ENCODE measurements at regions not wholly inside any gene's neighbourhood (a gene's known extent, or its start where the extent isn't known, plus 50 kb on each side); places are given as distances from the start of the nearest gene placed in this dataset.

DNA sequence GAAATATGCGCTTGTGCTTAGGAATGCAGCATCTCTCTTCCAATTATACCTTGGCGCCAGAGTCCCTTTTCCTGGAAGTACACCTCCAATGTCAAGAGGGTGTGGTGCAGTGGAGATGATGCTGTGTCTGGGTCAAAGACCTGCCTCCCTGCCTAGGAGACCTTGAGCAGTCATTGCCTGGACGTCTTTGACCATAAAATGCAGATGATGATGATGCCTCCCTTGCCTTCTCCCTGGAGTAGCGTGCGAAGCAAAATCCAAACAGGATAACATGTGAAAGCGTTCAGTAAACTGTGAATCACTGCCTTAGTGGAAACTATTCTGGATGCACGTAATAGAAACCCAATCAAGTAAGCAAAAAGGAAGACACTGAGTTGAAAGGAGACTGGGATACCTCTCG is 97.4 kb upstream of the ARMC2 start:
- TF ChIP-seq CREB1 (IDR thresholded peaks at IDR 0.05; ENCODE audit: low read depth) (no peak), TEAD4 (IDR thresholded peaks at IDR 0.05) (no peak)

DNA sequence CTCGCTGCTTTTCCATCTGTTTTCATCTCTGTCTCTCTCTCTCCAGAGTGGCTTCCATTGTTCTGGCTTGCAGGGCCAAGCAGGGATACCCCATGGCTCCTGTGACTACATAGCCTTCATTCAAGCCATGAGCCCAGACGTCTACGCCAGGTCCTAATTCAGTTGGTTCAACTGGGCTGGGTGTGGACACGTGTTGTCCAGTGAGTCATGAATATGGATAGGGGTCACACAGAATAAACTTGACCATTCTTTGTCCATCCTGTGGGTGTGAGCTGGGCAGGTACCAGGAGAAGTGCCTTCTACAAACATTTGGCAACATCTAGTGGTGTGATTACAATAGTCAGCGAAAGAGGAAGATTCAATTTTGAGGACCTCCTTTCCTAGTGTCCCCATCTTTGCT is 96.9 kb upstream of the ARMC2 start:
- no peak for TF ChIP-seq CEBPB (IDR thresholded peaks at IDR 0.05)
- TF ChIP-seq, protein P1, sequence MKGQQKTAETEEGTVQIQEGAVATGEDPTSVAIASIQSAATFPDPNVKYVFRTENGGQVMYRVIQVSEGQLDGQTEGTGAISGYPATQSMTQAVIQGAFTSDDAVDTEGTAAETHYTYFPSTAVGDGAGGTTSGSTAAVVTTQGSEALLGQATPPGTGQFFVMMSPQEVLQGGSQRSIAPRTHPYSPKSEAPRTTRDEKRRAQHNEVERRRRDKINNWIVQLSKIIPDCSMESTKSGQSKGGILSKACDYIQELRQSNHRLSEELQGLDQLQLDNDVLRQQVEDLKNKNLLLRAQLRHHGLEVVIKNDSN (IDR thresholded peaks at IDR 0.05): no peak
- no peak for TF ChIP-seq YY1 (IDR thresholded peaks at IDR 0.05; ENCODE audit: low read depth)
- TF ChIP-seq TCF12 (IDR thresholded peaks at IDR 0.05; ENCODE audit: low read depth): no peak
- TF ChIP-seq ZBTB7A (IDR thresholded peaks at IDR 0.05; ENCODE audit: low read depth): no peak
- TF ChIP-seq TEAD4 (IDR thresholded peaks at IDR 0.05): no peak

DNA sequence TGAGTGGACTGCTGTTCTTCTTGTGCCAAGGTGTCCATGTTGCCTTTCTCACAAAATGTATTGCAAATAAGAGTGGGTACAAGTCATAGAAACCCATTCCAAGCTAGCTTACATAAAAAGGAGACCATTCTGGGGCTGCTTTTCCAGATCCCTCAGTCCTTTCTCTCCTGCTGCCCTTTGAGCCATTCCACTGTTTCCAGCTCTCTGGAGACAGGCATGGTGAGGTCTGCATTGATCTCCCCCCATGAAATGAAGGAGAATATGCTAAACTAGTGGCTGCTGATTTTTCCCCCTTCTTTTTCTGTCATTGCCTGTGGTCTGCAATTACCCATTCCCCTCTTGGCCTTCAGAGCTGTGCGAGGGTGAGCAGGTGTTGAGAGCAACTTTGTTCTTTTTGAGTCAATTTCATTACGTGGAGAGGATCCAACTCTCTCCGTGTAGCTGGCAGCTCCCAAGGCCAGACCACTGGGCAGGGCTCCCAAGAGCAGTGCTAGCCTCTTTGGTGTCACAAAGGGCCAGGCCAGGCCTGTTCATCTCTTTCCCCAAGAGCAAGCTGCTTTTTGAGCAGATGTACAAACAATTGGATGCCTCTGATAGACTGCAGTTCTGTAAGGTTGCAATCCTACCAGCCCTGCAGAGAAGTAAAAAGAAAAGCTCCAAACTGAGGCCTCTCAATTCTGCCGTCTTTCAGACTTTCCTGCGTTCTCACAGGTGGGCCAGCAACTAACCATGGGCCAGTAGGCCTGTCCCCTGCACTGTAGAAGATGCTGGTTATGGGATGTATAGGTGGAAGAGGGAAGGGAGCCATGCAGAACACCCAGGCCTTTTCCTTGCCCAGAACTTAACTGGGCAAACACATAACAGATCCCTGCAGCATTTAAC is 96.1 kb upstream of the ARMC2 start:
- no peak for TF ChIP-seq RAD21 (IDR thresholded peaks at IDR 0.05; ENCODE audit: low read depth)
- TF ChIP-seq, protein P2, sequence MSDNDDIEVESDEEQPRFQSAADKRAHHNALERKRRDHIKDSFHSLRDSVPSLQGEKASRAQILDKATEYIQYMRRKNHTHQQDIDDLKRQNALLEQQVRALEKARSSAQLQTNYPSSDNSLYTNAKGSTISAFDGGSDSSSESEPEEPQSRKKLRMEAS (IDR thresholded peaks at IDR 0.05): no peak
- no peak for TF ChIP-seq EGR1 (IDR thresholded peaks at IDR 0.05)
- no peak for TF ChIP-seq FOXM1 (IDR thresholded peaks at IDR 0.05; ENCODE audit: borderline replicate concordance, low read depth)
- TF ChIP-seq CREB1 (IDR thresholded peaks at IDR 0.05; ENCODE audit: low read depth): no peak
- TF ChIP-seq TCF12 (IDR thresholded peaks at IDR 0.05; ENCODE audit: low read depth): no peak
- TF ChIP-seq NFIC (IDR thresholded peaks at IDR 0.05): no peak
- no peak for TF ChIP-seq EP300 (IDR thresholded peaks at IDR 0.05; ENCODE audit: borderline replicate concordance)
- TF ChIP-seq, protein P1 (IDR thresholded peaks at IDR 0.05): no peak
- no peak for TF ChIP-seq ZBTB7A (IDR thresholded peaks at IDR 0.05; ENCODE audit: low read depth)
- TF ChIP-seq TEAD4 (IDR thresholded peaks at IDR 0.05): no peak
- TF ChIP-seq TAF1 (IDR thresholded peaks at IDR 0.05; ENCODE audit: low read depth): no peak
- TF ChIP-seq CEBPB (IDR thresholded peaks at IDR 0.05): no peak

DNA sequence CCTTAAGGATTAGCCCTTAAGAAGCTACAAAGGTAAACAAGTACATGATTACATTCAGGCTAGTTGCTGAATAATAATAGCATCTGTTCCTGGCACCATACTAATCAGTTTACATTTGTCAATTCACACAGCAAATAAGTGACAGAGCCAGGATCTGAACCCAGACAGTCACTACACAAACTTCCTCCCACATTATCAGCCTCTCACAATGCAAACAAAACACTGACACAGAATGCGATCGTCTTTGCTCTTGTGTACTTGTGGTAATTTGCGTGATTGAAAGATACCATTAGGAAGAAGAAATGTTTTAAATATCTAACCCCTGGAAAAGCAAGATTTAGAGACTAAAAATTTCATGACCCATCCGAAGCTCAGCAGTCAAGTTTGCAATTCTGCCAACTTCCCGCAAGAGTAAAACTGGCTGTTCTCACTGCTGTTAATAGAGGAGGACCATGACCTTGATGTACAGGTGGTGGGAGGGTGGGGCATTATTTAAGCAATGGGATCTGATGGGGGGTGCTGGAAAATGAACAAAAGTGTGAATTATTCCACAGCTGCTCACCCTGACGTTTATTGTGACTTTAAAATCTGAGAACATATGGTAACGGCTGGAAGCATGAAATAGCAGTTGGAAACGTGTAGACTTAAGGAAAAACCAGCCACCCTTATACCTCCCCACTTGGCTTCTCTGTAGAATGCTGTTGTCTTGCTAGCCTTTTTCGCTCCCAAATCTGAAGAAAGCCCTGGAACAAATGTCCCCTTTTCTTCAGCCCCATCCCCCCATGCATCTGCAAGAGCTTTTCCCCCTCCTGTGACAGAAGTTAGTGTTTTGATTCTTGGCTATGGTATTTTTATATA is 95.3 kb upstream of the ARMC2 start:
- TF ChIP-seq, protein P3, sequence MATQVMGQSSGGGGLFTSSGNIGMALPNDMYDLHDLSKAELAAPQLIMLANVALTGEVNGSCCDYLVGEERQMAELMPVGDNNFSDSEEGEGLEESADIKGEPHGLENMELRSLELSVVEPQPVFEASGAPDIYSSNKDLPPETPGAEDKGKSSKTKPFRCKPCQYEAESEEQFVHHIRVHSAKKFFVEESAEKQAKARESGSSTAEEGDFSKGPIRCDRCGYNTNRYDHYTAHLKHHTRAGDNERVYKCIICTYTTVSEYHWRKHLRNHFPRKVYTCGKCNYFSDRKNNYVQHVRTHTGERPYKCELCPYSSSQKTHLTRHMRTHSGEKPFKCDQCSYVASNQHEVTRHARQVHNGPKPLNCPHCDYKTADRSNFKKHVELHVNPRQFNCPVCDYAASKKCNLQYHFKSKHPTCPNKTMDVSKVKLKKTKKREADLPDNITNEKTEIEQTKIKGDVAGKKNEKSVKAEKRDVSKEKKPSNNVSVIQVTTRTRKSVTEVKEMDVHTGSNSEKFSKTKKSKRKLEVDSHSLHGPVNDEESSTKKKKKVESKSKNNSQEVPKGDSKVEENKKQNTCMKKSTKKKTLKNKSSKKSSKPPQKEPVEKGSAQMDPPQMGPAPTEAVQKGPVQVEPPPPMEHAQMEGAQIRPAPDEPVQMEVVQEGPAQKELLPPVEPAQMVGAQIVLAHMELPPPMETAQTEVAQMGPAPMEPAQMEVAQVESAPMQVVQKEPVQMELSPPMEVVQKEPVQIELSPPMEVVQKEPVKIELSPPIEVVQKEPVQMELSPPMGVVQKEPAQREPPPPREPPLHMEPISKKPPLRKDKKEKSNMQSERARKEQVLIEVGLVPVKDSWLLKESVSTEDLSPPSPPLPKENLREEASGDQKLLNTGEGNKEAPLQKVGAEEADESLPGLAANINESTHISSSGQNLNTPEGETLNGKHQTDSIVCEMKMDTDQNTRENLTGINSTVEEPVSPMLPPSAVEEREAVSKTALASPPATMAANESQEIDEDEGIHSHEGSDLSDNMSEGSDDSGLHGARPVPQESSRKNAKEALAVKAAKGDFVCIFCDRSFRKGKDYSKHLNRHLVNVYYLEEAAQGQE (IDR thresholded peaks at IDR 0.05; ENCODE audit: low read depth): no peak
- no peak for TF ChIP-seq CEBPB (IDR thresholded peaks at IDR 0.05)
- TF ChIP-seq EGR1 (IDR thresholded peaks at IDR 0.05): no peak
- no peak for TF ChIP-seq RAD21 (IDR thresholded peaks at IDR 0.05; ENCODE audit: low read depth)
- TF ChIP-seq FOXM1 (IDR thresholded peaks at IDR 0.05; ENCODE audit: borderline replicate concordance, low read depth): no peak
- no peak for TF ChIP-seq TEAD4 (IDR thresholded peaks at IDR 0.05)
- no peak for TF ChIP-seq NFIC (IDR thresholded peaks at IDR 0.05)
- TF ChIP-seq TCF12 (IDR thresholded peaks at IDR 0.05; ENCODE audit: low read depth): no peak
- TF ChIP-seq, protein P1 (IDR thresholded peaks at IDR 0.05): no peak
- TF ChIP-seq TAF1 (IDR thresholded peaks at IDR 0.05; ENCODE audit: low read depth): no peak
- no peak for TF ChIP-seq YY1 (IDR thresholded peaks at IDR 0.05; ENCODE audit: low read depth)
- TF ChIP-seq EP300 (IDR thresholded peaks at IDR 0.05; ENCODE audit: borderline replicate concordance): no peak
- TF ChIP-seq, protein P2 (IDR thresholded peaks at IDR 0.05): no peak
- TF ChIP-seq ZBTB7A (IDR thresholded peaks at IDR 0.05; ENCODE audit: low read depth): no peak
- TF ChIP-seq CREB1 (IDR thresholded peaks at IDR 0.05; ENCODE audit: low read depth): no peak

DNA sequence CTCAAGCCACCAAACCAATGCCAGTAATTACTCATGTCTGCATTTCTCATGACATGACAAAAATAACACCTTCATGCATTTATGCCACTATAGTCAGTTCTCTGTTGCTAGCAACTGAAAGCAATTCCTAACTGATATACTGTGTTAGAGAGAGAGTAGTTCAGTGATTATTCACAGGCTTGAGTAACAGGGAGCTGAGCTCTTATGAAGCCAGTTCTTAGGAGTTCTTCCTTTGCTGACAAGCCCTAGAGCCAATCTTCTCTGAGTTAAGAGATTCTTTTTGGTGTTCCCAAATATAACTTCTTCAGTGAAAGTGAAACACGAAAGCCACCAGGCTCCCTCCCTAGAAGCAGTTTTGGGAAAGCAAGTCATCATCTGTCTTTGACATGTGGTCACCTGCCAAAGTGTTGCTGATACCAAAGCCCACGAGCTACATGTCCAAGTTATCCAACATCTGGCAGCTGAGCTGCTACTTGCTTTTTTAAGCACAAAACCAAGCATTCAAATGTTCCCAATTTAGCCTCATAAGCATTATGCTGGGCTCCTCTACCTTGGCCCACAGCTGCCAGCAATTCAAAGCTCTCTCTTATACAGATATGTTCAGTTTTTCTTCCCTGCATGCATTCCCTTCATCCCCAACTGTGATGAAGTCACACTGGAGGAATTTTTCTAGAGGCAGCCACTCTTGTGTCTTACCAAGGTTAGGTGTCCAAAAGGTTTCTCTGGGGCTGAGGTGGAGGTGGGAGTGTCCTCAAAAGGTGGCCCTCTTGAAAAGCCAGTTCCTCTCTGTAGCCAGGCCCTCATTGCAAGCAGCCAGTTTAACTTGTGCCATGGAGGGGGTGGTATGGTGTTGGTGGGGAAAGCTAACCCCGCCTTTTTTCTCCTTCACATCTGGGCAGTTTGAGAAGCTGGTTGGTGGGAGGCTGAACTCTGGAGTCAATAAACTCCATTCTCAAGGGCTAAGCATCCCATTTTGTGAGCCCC is 92.7 kb upstream of the ARMC2 start:
- TF ChIP-seq, protein P1 (IDR thresholded peaks at IDR 0.05): no peak
- TF ChIP-seq, protein P3 (IDR thresholded peaks at IDR 0.05; ENCODE audit: low read depth): no peak
- TF ChIP-seq TAF1 (IDR thresholded peaks at IDR 0.05; ENCODE audit: low read depth): no peak
- TF ChIP-seq YY1 (IDR thresholded peaks at IDR 0.05; ENCODE audit: low read depth): no peak
- TF ChIP-seq FOXM1 (IDR thresholded peaks at IDR 0.05; ENCODE audit: borderline replicate concordance, low read depth): no peak
- TF ChIP-seq TEAD4 (IDR thresholded peaks at IDR 0.05): no peak
- TF ChIP-seq TCF12 (IDR thresholded peaks at IDR 0.05; ENCODE audit: low read depth): no peak
- TF ChIP-seq CREB1 (IDR thresholded peaks at IDR 0.05; ENCODE audit: low read depth): no peak
- TF ChIP-seq CEBPB (IDR thresholded peaks at IDR 0.05): no peak
- no peak for TF ChIP-seq RAD21 (IDR thresholded peaks at IDR 0.05; ENCODE audit: low read depth)
- no peak for TF ChIP-seq EP300 (IDR thresholded peaks at IDR 0.05; ENCODE audit: borderline replicate concordance)
- TF ChIP-seq NFIC (IDR thresholded peaks at IDR 0.05): no peak
- TF ChIP-seq, protein P2 (IDR thresholded peaks at IDR 0.05): no peak
- no peak for TF ChIP-seq EGR1 (IDR thresholded peaks at IDR 0.05)
- TF ChIP-seq ZBTB7A (IDR thresholded peaks at IDR 0.05; ENCODE audit: low read depth): no peak

All from Ishikawa (cell line).